ENCODE measurements at regions not wholly inside any gene's neighbourhood (a gene's known extent, or its start where the extent isn't known, plus 50 kb on each side); places are given as distances from the start of the nearest gene placed in this dataset.

DNA sequence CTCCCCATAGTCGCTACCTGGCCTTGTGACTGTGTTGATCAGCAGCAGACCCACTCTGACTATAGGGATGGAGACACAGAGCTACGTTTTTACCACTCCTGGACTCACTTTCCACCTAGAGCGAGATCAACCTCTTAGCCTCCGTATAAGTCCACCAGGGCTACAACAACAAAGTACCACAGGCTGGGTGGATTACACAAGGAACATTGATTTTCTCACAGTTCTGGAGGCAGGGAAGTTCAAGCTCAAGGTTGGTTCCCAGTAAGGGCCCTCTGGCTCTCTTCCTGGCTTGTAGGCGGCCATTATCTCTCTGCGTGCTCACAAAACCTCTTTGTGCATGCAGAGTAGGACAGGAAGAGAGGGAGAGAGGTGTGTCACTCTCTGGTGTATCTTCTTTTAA lies 330.4 kb upstream of the PROK2 start (continued):
- TF ChIP-seq, protein P1, sequence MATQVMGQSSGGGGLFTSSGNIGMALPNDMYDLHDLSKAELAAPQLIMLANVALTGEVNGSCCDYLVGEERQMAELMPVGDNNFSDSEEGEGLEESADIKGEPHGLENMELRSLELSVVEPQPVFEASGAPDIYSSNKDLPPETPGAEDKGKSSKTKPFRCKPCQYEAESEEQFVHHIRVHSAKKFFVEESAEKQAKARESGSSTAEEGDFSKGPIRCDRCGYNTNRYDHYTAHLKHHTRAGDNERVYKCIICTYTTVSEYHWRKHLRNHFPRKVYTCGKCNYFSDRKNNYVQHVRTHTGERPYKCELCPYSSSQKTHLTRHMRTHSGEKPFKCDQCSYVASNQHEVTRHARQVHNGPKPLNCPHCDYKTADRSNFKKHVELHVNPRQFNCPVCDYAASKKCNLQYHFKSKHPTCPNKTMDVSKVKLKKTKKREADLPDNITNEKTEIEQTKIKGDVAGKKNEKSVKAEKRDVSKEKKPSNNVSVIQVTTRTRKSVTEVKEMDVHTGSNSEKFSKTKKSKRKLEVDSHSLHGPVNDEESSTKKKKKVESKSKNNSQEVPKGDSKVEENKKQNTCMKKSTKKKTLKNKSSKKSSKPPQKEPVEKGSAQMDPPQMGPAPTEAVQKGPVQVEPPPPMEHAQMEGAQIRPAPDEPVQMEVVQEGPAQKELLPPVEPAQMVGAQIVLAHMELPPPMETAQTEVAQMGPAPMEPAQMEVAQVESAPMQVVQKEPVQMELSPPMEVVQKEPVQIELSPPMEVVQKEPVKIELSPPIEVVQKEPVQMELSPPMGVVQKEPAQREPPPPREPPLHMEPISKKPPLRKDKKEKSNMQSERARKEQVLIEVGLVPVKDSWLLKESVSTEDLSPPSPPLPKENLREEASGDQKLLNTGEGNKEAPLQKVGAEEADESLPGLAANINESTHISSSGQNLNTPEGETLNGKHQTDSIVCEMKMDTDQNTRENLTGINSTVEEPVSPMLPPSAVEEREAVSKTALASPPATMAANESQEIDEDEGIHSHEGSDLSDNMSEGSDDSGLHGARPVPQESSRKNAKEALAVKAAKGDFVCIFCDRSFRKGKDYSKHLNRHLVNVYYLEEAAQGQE (IDR thresholded peaks at IDR 0.05; ENCODE audit: unreplicated experiment) = no peak

DNA sequence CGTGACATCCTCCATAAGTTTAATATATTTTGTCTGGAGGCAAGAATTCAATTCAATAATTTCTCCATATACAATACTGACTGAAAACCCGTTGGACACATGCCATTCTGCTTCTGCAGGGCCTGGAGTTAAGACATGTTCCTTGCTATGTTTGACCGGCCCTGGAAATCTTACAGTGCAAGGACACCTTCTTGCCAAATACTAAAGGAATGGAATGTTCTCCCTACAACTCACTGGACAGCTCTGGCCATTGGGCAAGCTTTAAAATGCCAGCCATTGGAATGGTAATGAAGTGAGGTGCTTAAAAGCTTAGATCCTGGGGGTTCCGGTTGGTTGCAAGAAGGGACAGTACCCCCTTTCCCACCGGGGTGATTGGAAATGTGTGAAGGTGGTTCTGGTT lies 329.8 kb upstream of the PROK2 start:
- Mint-ChIP-seq H3K9me3 (no peaks in the 10 kb centered on the region), H3K4me3 (no peak overlapping the region), H3K27me3 (ENCODE audit: insufficient read depth, low read depth, poor library complexity) (peaks cover 2% of the 10 kb centered on the region)

DNA sequence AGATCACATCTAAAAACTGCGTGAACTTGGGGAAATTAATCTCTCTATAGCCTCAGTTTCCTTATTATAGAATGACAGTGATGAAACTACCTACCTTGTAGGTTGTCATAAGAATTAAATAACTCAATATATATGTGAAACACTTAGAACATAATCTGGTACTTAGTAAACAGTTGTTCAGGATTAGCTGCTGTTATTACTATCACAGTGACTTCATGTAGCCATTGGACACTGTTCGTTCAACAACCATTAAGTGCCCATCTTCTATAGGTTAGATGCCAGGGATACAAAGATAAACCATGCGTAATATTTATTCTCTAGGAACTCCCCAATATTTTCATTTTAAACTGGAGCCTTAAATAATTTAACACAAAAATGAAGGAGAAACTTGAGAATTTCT lies 329.0 kb upstream of the PROK2 start:
- Histone ChIP-seq H3F3A (replicated peaks; ENCODE audit: low read depth) (no peaks in the 10 kb centered on the region), H3K4me2 (no peak overlapping the region), H3K79me2 (replicated peaks; ENCODE audit: insufficient read depth) (no peaks in the 10 kb centered on the region), H3K36me3 (ENCODE audit: insufficient read depth) (no peaks in the 10 kb centered on the region), H2AFZ (no peak overlapping the region), H3K27me3 (ENCODE audit: insufficient read depth) (no peaks in the 10 kb centered on the region), H3K9me2 (ENCODE audit: insufficient read depth) (peaks cover 8% of the 10 kb centered on the region; the same call in 1 of the 2 replicates), H3K27ac (ENCODE audit: low read depth) (no peak overlapping the region), H3K4me1 (ENCODE audit: insufficient read depth) (no peaks in the 10 kb centered on the region), H3K4me3 (no peak overlapping the region), H4K20me1 (replicated peaks; ENCODE audit: insufficient read depth) (no peaks in the 10 kb centered on the region)
- H3K4me1 Mint-ChIP-seq = peaks cover 3% of the 10 kb centered on the region; the same call in 2 of the 3 replicates
- H3K27ac Mint-ChIP-seq = no peak overlapping the region
- DNase-seq (ENCODE audit: low spot score) = no peak
- TF ChIP-seq EZH2phosphoT487 (IDR thresholded peaks at IDR 0.05; ENCODE audit: unreplicated experiment) (no peak), JUNB (IDR thresholded peaks at IDR 0.05; ENCODE audit: unreplicated experiment) (no peak), ZNF114 (CRISPR knock-in tag; IDR thresholded peaks at IDR 0.05) (no peak), ZNF331 (CRISPR knock-in tag; IDR thresholded peaks at IDR 0.05; ENCODE audit: low read depth) (no peak), EZH2 (IDR thresholded peaks at IDR 0.05; ENCODE audit: low read depth, unreplicated experiment) (no peak)
- TF ChIP-seq, protein P1 (IDR thresholded peaks at IDR 0.05; ENCODE audit: unreplicated experiment) = no peak
- H3K27me3 Mint-ChIP-seq (ENCODE audit: insufficient read depth, low read depth, poor library complexity) = peaks cover 2% of the 10 kb centered on the region
- no peaks in the 10 kb centered on the region for H3K36me3 Mint-ChIP-seq (ENCODE audit: low read depth)
- H3K9me3 Mint-ChIP-seq = no peaks in the 10 kb centered on the region
- no peak for ATAC-seq
- no peak overlapping the region for H3K4me3 Mint-ChIP-seq

More for the DNA sequence above, 329.8 kb upstream of the PROK2 start:
- H3K9me2 ChIP-seq (ENCODE audit: insufficient read depth) = peaks cover 8% of the 10 kb centered on the region; the same call in 1 of the 2 replicates
- DNase-seq (ENCODE audit: low spot score) (no peak), ATAC-seq (no peak)
- H3K4me3 ChIP-seq = no peak overlapping the region
- no peak overlapping the region for H3K4me2 ChIP-seq
- H3K27ac Mint-ChIP-seq = no peak overlapping the region
- no peak overlapping the region for H2AFZ ChIP-seq
- no peaks in the 10 kb centered on the region for H3F3A ChIP-seq (replicated peaks; ENCODE audit: low read depth)
- TF ChIP-seq, protein P2, sequence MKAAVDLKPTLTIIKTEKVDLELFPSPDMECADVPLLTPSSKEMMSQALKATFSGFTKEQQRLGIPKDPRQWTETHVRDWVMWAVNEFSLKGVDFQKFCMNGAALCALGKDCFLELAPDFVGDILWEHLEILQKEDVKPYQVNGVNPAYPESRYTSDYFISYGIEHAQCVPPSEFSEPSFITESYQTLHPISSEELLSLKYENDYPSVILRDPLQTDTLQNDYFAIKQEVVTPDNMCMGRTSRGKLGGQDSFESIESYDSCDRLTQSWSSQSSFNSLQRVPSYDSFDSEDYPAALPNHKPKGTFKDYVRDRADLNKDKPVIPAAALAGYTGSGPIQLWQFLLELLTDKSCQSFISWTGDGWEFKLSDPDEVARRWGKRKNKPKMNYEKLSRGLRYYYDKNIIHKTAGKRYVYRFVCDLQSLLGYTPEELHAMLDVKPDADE (IDR thresholded peaks at IDR 0.05) = no peak
- TF ChIP-seq EZH2 (IDR thresholded peaks at IDR 0.05; ENCODE audit: low read depth, unreplicated experiment) (no peak), NANOG (IDR thresholded peaks at IDR 0.05; ENCODE audit: borderline replicate concordance) (no peak), POLR2AphosphoS5 (IDR thresholded peaks at IDR 0.05; ENCODE audit: low read depth) (no peak), EZH2phosphoT487 (IDR thresholded peaks at IDR 0.05; ENCODE audit: unreplicated experiment) (no peak), ZNF331 (CRISPR knock-in tag; IDR thresholded peaks at IDR 0.05; ENCODE audit: low read depth) (no peak), JUNB (IDR thresholded peaks at IDR 0.05; ENCODE audit: unreplicated experiment) (no peak)
- H3K4me1 Mint-ChIP-seq = peaks cover 3% of the 10 kb centered on the region; the same call in 2 of the 3 replicates
- H3K27me3 ChIP-seq (ENCODE audit: insufficient read depth) = no peaks in the 10 kb centered on the region
- no peaks in the 10 kb centered on the region for H3K36me3 ChIP-seq (ENCODE audit: insufficient read depth)
- no peaks in the 10 kb centered on the region for H3K36me3 Mint-ChIP-seq (ENCODE audit: low read depth)
- H3K4me1 ChIP-seq (ENCODE audit: insufficient read depth) = no peaks in the 10 kb centered on the region
- no peaks in the 10 kb centered on the region for H3K79me2 ChIP-seq (replicated peaks; ENCODE audit: insufficient read depth)
- no peaks in the 10 kb centered on the region for H4K20me1 ChIP-seq (replicated peaks; ENCODE audit: insufficient read depth)
- no peak overlapping the region for H3K27ac ChIP-seq (ENCODE audit: low read depth)
